Activated CD4-positive, alpha-beta T cell treated with anti-CD3 and anti-CD28 coated beads for 48 hours (primary cell): ENCODE measurements at regions not wholly inside any gene's neighbourhood (a gene's known extent, or its start where the extent isn't known, plus 50 kb on each side); places are given as distances from the start of the nearest gene placed in this dataset.

Experiments used
- DNase-seq: peaks from one replicate; pipeline ENCODE4 v3.0.0-alpha.2; 2020

DNA sequence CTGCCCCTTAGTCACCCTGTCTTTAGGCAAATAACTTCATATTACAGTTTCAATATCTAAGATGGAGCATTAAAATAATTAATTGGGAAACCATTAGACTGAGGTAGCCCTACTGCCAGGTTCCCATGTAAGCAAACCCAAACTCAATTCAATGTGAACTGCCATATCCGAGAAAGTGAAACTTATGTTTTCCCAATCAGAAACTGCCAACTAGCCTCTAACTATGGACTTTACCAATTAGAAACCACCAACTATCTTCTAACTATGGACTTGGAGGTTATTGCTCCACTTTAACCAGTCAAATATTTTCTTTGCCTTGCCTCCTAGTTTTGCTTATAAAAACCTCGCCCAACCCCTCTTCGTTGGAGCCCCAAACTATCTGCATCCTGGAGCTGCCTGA, 218.5 kb downstream of the ENC1 start:
- no peak for DNase-seq

DNA sequence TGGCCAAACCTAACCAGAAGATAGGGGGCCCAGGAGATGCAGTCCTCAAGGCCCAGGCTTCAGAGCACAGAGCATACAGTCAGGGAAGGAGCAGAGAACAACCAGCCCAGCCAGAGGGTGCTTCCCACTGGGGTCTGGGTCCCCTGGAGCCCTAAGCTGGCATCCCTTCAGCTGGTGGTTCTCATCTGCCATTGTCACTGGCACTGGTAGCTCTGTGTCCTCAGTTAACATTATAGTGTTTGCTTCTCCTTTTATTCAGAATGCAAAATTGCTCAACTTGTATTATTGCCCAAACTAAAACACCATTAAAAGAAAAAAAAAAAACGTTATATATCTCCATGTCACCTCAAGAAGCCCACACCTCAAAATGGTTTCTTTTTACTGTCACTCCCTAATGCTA, 219.2 kb downstream of the ENC1 start:
- DNase-seq, result no peak

DNA sequence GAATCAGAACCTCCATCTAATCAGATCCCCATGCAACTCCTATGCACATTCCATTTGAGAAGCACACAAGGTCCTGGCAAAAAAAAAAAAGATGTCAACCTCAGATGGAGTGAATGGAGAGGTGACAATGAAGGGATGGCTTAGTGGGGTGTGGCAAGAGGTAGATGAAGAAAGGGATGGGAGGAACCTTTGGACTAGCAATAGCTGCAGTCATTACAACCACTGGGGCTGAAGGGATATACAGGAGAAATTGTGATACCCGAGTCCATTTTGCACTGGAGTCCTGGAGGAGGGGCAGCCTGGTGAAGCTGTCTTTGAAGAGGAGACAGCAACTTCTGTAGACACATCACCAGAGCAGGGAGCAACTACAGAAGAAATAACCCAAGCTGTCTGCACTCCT, 219.6 kb downstream of the ENC1 start:
- no peak for DNase-seq

DNA sequence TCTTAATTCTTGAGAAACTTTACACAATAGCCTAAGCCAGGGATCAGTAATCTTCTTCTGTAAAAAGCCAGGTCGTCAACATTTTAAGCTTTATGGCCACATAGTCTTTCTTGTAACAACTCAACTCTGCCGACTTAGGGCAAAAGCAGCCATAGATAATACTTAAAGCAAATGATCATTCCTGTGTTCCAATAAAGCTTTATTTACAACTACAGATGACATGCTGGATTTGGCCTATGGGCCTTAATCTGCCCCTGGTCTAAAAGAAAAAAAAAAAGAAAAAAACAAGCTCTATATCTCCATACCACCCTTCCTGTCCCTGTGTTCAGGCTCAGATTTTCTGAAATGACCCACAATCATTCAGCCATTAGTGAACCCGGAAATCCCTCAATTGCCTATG, 220.3 kb downstream of the ENC1 start:
- DNase-seq, result no peak

DNA sequence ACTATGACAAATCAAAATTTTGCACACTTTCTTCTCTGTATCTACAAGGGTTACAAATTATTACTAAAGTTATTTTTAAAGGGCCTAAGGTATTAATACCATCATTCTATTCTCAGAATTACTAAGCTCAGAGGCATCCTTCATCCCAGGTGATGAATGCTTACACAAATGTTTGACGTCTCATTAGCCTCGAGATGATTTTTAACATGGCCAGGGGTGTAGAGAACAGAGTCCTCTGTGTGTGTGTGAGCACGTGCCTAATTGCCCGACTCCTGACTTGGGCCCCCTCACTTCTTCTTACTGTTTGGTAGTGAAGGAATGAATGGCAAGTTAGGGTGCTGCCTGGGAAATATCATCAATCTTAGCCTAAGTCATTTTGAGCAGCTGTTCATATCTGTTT, 221.1 kb downstream of the ENC1 start:
- DNase-seq, result no peak

DNA sequence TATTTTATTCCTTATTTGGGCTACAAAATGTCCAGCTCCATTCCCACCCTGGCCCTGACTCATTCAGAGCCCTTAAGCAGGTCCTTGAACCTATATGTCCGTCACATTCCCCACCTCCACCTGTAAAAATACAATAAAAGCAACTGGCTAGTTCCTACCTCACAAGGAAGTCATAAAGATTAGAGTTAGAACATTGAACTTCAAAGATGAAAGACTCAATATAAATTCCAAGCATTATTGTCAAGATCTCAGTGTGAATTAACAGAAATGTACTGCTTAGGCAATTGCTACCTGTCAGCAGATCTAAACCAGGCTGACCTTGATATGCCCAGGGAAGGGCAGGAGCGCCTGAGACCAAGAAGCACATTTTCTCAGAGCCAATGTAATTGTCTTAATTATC, 221.8 kb downstream of the ENC1 start:
- DNase-seq, result no peak

DNA sequence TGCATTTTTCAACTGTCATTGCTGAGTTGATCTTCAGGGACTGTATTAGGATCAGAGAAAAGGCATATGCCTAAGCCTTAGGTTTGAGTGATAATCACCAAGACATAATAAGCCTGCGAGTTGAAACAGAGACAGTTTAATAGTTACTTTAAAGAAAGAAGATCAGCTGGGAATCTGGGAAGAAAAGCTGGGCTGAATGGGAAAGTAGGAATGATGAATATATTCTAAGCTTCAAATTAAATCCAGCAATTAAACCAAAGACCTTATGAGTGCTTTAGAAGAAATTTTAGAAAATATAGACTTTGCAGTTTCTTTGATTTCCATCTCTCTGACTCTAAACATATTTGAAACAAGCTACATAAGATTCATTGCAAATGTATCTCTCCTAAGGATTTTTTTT, 222.3 kb downstream of the ENC1 start:
- DNase-seq, result no peak

DNA sequence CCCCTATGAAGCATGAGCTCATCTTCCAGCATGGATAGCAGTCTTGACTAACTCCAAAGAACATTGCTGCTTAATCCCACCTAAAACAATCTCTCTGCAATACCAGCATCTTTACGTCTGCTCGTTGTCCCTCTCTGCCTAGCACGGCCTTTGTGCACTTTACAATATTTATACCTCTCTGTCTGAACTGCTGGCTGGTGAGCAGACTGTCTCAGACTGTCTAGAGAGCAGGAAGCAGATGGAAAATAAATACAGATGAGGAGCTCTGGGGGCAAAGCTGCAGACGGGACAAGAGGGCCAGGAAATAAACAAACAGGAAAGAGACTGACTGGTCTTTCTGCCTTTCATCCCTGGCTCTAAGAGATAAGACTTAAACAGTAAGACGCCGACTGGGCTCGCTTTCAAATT, 224.8 kb downstream of the ENC1 start:
- no peak for DNase-seq

DNA sequence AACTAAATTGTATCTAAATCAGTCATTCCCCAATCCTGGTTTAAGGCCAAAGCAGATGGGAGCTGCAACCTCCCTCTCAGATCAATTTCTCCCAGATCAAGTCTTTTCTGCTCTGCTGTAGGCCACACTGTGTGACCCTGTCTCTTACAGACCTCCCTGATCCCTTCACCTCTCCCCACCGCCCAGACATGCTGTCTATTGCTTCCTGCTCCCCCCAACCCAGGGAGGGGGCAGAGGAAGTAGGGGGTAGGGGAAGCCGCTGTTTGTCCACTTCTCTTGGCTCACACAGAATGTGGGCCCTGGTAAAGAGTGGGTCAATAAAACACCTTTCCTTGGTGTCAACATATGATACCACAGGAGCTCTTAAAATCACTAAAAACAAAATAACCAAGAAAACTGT, 226.3 kb downstream of the ENC1 start:
- DNase-seq, result no peak

DNA sequence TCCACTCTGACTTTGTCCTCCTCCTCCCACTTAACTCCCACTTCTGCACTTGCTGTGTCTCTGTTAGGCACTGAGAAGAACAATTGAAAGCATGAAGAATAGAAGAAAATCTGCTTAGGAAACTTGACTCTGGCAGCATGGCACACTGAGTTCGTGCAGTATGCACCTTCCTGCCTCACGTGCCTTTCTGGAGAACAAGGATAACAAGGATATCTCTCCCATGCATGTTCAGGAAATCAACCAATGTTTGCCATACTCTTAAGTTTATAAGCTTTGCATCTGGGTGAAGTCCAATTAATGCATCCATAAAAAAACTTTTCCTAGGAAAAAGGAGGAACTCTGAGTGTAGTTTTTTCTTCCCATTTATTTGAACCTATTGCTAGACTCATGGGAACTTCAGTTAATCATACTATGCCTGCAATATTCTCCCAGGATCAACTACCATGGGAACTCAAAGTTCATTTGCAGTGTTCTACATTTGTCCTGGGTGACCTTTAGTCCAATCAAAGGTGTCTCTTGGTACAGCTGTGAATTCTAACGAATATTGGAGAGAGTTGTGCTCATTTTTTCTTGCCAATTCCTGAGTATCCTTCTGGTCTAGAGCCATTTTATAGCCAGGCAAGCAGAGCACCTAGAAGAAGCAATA, 227.0 kb downstream of the ENC1 start:
- DNase-seq, result no peak

DNA sequence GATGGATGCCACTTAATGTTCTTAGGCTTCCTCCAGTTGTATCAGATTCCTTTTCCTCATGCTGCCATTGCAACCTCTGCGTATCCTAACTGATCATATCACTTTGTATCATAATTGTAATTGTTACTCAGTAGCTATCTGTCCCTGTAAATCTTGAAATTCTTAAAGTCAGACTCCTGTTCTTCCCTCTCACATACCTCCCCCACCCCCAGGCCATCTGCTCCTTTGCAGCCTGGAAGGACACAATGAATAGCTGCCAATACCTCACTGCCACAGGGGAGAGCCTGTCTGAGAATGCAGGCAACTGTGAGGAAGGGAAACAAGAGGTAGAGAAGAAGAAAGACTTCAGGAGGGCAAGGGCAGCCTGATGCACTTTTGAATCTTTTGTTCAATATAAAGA, 228.5 kb downstream of the ENC1 start:
- DNase-seq, result no peak

DNA sequence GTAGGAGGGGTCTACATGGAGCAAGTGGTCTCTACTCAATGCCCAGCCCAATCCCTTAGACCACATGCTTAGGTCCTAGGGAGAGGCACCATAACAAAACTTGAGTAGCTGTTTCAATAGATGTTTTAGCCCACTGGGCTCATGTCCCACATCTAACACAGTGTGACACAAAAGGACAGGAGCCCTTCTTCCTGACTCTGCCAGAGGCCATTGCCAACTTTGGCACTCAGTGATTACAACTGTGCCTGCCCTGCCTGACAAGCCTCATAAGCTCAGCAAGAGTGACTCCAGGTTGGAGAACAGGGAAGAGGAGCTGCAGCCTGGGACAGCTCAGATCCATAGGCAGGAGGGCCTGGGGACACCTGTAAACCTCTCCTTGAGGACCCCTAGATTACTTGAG, 230.8 kb downstream of the ENC1 start:
- no peak for DNase-seq

DNA sequence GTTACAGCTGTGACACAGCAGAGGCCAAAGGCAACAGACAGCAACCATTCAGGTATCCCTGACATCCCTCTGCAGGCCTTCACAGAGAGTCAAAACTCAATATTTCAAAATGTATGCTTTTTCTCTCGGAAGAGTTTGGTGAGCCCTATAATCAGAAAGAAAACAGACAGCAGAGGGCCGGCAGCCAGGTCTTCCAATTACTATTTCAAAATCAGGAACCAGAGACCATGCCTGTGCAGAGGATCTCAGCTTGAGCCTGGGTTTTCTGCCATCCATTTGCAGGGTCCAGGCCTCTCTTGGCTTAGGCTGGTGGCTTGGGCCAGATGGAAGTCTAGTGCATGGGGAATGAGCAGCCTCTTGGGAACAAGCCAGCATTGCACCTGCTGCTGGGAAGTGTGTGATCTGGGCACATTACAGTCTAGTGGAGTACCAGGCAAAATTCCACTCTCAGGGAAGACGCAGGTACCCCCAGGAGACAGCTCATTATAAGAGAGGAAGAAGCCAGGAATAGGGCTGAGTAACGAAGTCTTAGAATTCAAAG, 231.3 kb downstream of the ENC1 start:
- DNase-seq, result no peak

DNA sequence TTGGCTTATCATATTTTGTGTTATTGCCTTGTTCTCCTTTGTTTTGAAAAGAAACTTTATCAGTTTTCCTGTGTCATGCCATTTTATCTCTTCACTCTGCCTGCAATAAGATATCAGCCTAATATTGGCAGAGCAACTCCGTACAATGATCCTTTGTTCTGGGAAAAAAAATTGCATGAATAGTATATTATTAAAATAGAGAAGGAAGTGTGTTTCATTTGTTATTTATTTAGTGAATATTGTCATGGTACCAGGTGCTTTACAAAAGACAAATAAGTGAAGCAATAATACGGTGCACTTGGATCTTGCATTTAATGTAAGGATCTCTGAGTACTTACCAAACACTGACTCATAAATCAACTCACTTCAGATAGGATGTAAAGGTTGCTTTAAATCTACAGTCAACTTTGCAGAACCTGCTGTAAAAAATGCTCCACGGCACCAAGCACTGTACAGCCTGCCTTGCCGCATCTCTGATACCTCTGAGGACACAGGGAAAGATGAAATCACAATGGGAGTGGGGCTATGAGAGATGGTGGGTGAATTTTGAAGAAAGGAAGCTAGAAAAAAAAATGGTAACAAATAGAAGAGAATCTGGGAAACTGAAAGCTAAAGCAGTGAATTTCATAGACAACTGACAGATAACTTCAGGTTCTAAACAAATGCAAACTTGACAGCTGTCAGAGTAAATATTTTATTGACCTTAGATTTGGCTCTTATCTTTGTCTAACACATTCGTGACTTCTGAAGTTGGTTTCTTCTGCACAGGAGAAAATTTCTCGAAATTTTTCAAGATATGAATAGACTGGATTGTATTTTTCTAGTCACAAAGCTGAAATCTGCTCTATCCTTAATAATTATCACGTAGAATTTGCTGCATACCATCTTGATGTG, 232.1 kb downstream of the ENC1 start:
- DNase-seq, result no peak

DNA sequence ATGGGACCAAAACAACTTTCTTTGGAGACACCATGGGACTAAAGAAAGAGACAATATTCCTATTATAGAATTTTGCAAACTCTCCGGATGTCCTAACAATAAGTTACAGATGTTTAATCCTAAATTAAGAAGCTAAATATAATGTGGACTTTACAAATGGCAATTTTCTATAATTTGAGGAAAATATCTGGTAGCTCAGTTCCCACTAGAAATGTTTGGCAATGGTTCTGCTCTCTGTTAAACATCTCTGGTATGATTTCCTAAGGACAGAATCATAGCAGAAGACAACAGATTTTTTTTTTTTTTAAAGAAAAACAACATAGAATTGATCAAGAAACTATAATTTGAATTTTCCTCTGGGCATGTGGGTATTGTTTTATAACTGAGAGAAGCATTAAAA, 232.8 kb downstream of the ENC1 start:
- DNase-seq, result no peak

DNA sequence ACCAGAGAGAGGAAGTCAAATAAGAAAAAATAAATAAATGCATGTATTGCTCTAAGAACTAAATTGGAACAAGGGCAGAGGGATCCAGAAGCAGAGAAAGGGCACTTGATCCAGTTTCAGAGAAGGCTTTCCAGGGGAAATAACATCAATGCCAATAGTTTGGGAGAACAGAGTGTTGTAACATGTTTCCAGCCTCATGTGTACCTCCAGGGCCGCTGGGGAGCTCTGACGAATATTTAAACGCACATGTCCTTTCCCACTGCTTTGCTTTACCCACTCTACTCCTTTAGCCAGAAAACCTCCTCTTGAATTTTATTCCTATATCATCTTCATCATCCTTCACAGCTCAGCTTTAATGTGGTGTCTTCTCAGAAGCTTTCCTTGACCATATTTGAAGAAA, 233.7 kb downstream of the ENC1 start:
- no peak for DNase-seq

DNA sequence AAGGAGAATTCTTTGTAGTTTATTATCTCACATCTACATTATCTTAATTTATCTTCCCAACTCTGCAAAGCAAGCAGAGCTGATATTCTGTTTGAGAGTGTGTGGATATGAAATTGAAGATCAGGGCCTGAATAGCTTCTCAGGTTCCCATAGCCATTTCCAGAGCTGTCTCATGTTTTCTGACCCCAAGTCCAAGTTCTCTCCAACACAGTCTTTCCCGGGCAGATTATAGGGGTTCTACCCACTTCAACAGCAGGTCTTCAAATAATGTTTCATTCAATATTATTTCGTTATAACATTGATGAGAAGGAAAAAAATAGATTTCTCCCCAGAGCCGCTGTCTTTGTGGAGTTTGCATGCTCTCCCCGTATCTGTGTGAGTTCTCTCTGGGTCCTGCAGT, 234.9 kb downstream of the ENC1 start:
- DNase-seq, result no peak

DNA sequence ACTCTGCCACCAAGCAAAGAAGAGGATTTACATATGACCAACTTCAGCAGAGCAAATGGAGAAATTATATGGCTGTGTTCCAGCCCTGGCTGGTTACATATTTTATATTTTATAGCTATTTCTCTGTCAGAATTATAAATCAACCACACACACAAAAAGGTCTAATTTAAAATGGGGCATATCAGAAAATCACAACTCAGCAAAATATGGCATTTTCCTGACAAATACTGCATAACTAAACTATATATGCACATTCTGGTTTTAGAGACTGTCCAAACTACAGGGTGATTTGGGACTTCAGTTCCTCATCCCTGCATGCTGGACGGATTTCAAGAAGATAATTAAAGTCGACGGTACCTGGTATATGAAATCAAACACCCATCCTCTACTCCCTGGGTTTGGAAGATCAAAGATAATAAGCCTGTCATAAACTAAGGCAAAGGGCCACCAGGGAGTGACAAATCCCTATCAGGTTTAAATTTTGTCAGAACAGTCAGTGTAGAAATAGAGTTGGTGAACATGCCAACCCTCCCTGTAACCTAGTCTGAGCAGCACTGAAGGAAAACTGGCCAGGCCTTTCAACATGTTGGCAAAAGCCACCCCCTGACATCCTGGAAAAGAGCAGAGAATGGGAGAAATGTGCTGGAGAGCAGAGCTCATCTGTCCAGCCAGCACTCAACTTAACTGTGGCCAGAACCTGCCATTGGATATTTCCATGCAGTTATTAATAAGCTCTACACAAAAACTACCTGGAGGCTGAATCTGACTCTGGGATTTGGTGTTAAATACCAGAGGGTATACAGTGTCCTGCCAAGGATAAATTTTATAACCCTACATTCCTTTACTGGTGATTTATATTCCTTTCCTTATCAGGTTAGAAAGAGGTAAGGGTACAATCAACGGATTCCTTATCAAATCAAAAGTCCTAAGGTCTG, 235.7 kb downstream of the ENC1 start:
- DNase-seq, result no peak

DNA sequence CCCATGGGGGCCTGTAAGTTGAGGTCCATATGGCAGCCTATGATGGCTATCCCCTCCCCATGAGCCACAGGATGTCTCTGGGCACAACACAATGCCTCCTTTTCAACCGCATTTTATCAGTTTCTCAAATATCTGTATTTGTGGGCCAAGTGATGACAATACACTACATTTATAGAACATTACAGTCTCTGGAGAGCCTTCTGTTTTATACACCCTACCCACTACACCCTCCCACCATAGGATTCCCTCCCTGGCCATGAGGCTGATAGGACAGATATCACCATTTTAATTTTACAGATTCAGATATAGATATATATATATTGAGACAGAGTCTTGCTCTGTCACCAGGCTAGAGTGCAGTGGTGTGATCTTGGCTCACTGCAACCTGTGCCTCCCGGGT, 236.8 kb downstream of the ENC1 start:
- no peak for DNase-seq

DNA sequence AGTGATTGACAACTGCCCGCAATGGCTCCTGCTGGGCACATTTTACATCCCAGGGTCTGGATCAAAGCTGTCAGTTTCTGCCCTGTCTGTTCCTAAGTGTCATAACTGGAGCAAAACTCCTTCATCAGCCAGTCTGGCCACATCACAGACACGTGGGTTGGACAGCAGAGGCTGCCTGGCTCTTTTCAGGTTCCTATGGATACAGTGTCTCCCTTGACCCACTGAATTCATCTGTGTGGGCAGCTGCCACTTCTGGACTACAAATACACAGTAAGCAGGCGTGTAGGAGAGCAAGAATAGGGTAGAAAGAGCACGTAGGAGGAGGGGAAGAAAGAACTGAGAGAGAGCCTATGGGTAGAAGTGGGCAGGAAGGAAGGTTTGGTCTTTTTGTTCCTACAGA, 238.0 kb downstream of the ENC1 start:
- no peak for DNase-seq

DNA sequence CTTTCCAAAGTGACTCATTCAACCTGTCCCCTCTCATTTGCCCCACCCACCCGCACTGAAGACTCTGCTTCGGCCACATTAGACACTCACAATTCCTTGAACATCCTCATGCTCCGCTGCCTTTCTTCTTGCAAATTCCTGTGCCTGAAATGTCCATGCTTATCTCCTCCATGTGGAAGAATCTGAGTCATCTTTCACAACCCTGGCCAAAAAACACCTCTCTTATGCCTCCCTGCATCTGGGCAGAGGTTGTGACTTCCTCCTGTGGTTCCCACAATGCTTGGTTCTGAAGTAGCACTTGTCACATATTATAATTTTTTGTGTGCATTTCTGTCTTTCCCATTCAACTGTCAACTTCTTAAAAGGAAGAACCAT, 238.6 kb downstream of the ENC1 start:
- no peak for DNase-seq

DNA sequence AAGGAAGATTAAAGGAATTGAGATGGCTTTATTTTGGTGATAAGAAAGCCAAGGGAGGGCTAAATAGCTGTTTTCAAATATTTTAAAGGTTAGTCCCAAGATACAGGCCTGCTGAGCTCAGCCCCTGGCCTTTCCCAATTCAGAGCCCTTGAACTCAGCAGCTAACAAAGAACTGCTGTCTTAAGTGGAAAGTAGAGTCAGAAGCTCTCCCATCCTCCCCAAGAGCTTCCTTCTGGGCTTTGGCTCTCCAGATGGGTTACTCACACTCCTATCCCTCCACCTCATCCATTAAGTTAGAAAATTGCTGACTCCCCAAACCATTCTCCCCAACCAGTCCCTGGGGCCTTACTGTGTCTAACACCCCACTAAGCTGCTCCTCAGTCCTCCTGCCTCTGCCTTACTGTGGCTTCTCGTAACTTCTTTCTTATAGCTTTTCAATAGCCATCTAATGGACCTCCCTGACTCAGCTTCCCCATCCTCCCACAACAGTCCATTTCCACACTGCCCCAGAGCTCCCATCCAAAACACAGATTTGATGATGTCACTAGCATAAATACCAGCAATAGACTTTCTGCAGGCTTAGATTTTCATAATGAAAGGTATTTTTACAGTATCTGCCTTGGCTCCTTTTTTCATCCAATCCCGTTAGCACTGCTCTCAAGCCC, 239.1 kb downstream of the ENC1 start:
- no peak for DNase-seq

DNA sequence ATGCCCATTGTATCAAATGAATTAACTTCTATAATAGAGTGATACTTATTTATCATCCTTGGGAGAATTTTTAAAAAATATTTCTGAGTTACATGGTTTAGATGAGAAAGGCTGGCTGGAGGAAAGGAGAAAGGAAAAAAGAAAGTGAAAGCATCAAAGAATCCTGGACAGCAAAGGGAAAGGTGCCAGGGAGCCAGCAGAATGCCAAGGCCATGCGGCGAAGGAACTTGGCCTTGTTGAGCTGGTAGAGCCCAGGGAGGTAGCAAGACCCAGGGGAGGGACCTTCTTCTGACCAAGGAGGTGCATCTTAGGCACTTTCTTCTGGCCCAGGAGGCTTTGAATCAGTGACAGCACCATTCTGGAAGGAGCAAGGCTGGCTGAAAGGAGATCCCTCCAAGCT, 240.5 kb downstream of the ENC1 start:
- DNase-seq, result no peak
